IMR-90 (cell line): ENCODE measurements at regions not wholly inside any gene's neighbourhood (a gene's known extent, or its start where the extent isn't known, plus 50 kb on each side); places are given as distances from the start of the nearest gene placed in this dataset.

Source experiments
- ATAC-seq: fragments of 200-7000 bp; cut with Tn5 transposase; 2 replicates; pipeline ENCODE4 v1.9.1; 2020; ENCODE audit warnings: low read depth, mild to moderate bottlenecking, moderate library complexity
- BruUV-seq: library from RNA; stranded (reverse); fragments of 400-500 nt; replicated peaks from 2 replicates; lab custom pipeline; 2021; lab: Mats Ljungman, UMichigan
- CTCF ChIA-PET: fragments of 300-600 bp; formaldehyde crosslinking; extraction: SDS; loops from one replicate; lab custom pipeline; 2021; ENCODE audit warnings: antibody characterized with exemption; lab: Yijun Ruan, JAX
- POLR2A ChIA-PET: fragments of 300-600 bp; sonication (Branson Sonifier 250); formaldehyde crosslinking; loops from one replicate; lab custom pipeline; 2022; ENCODE audit warnings: antibody characterized with exemption; ENCODE audit not compliant: unreplicated experiment; lab: Charles Lee
- DNase-seq: peaks from one replicate; pipeline ENCODE4 v3.0.0; 2013
- H2AFZ ChIP-seq: replicated peaks from 2 replicates; pipeline ENCODE3; 2013; ENCODE audit warnings: low read length, mild to moderate bottlenecking; ENCODE audit not compliant: poor library complexity
- H2AK5ac ChIP-seq: 2 replicates; pipeline ENCODE4 v1.6.1; 2013; ENCODE audit warnings: low read depth, low read length, inconsistent platforms
- H2AK9ac ChIP-seq: replicated peaks from 2 replicates; pipeline ENCODE3; 2013; ENCODE audit warnings: mild to moderate bottlenecking, low read depth, low read length, moderate library complexity; ENCODE audit not compliant: poor library complexity
- H2BK120ac ChIP-seq: 2 replicates; pipeline ENCODE4 v1.6.1; 2013; ENCODE audit warnings: low read depth, low read length, inconsistent platforms
- H2BK15ac ChIP-seq: 3 replicates; pipeline ENCODE4 v1.6.1; 2013; ENCODE audit warnings: low read depth, low read length, inconsistent platforms
- H2BK20ac ChIP-seq: 2 replicates; pipeline ENCODE4 v1.6.1; 2013; ENCODE audit warnings: low read depth, mild to moderate bottlenecking, inconsistent platforms, low read length, moderate library complexity
- H2BK5ac ChIP-seq: 2 replicates; pipeline ENCODE4 v1.6.1; 2013; ENCODE audit warnings: mild to moderate bottlenecking, low read depth, low read length, inconsistent platforms; ENCODE audit not compliant: poor library complexity, severe bottlenecking
- H3K14ac ChIP-seq: replicated peaks from 2 replicates; pipeline ENCODE4 v1.6.1; 2013; ENCODE audit warnings: low read depth, low read length, inconsistent platforms
- H3K18ac ChIP-seq: 2 replicates; pipeline ENCODE4 v1.6.1; 2013; ENCODE audit warnings: low read depth, low read length, control low read depth
- H3K23ac ChIP-seq: 2 replicates; pipeline ENCODE4 v1.6.1; 2013; ENCODE audit warnings: low read depth, low read length, inconsistent platforms
- H3K27ac ChIP-seq: 2 replicates; pipeline ENCODE4 v1.5.1; 2013; ENCODE audit warnings: mild to moderate bottlenecking, control low read depth, low read length; ENCODE audit not compliant: insufficient read depth
- H3K27me3 ChIP-seq: 2 replicates; pipeline ENCODE4 v1.6.1; 2013; ENCODE audit warnings: low read length; ENCODE audit not compliant: control insufficient read depth, insufficient read depth
- H3K36me3 ChIP-seq: 2 replicates; pipeline ENCODE4 v1.6.1; 2013; ENCODE audit warnings: low read length, mixed read lengths; ENCODE audit not compliant: control insufficient read depth, insufficient read depth
- H3K4ac ChIP-seq: 2 replicates; pipeline ENCODE4 v1.6.1; 2013; ENCODE audit warnings: low read depth, low read length, inconsistent platforms
- H3K4me1 ChIP-seq: 2 replicates; pipeline ENCODE4 v1.6.1; 2013; ENCODE audit warnings: low read length, mixed read lengths; ENCODE audit not compliant: control insufficient read depth, insufficient read depth
- H3K4me2 ChIP-seq: 2 replicates; pipeline ENCODE4 v1.6.1; 2013; ENCODE audit warnings: low read depth, mild to moderate bottlenecking, control low read depth, low read length, moderate library complexity
- H3K4me3 ChIP-seq: 2 replicates; pipeline ENCODE4 v1.5.1; 2013; ENCODE audit warnings: low read depth, mild to moderate bottlenecking, control low read depth, low read length, moderate library complexity; ENCODE audit not compliant: insufficient read depth
- H3K56ac ChIP-seq: 2 replicates; pipeline ENCODE4 v1.6.1; 2013; ENCODE audit warnings: low read length, inconsistent platforms; ENCODE audit not compliant: insufficient read depth; ENCODE audit errors: extremely low read depth
- H3K79me1 ChIP-seq, 2 experiments: 2 replicates each; pipeline ENCODE4 v1.6.1; 2013; ENCODE audit warnings: low read length in 2 of 2, inconsistent platforms in 1 of 2, low read depth in 1 of 2
- H3K9ac ChIP-seq: 2 replicates; pipeline ENCODE4 v1.6.1; 2013; ENCODE audit warnings: low read depth, low read length, control low read depth
- H3K9me1 ChIP-seq: 2 replicates; pipeline ENCODE4 v1.6.1; 2013; ENCODE audit warnings: low read length, inconsistent platforms; ENCODE audit not compliant: insufficient read depth
- H3K9me3 ChIP-seq: 2 replicates; pipeline ENCODE4 v1.6.1; 2013; ENCODE audit warnings: low read length; ENCODE audit not compliant: control insufficient read depth, insufficient read depth
- H4K20me1 ChIP-seq: 2 replicates; pipeline ENCODE4 v1.6.1; 2013; ENCODE audit warnings: low read length, inconsistent platforms; ENCODE audit not compliant: insufficient read depth
- H4K5ac ChIP-seq: 2 replicates; pipeline ENCODE4 v1.6.1; 2013; ENCODE audit warnings: mild to moderate bottlenecking, low read depth, low read length, control low read depth
- H4K8ac ChIP-seq, 2 experiments: 2 replicates each; pipeline ENCODE4 v1.6.1; 2013; ENCODE audit warnings: low read depth in 2 of 2, low read length in 2 of 2, control low read depth in 1 of 2, inconsistent platforms in 1 of 2
- H4K91ac ChIP-seq: 2 replicates; pipeline ENCODE4 v1.6.1; 2013; ENCODE audit warnings: low read depth, low read length, inconsistent platforms; ENCODE audit not compliant: insufficient read depth
- BHLHE40 ChIP-seq: fragments of 150-350 bp; IDR thresholded peaks from 2 replicates; pipeline ENCODE4 v1.6.1; 2016; ENCODE audit warnings: mild to moderate bottlenecking, low read depth, low read length
- CHD1 ChIP-seq: IDR thresholded peaks from 2 replicates; pipeline ENCODE4 v1.6.1; 2012; ENCODE audit warnings: low read depth, low read length, improper control_type of control experiment
- ELK1 ChIP-seq: fragments of 150-350 bp; IDR thresholded peaks from 2 replicates; pipeline ENCODE4 v1.6.1; 2016; ENCODE audit warnings: low read depth, mild to moderate bottlenecking, low read length, moderate library complexity, borderline replicate concordance
- MAFK ChIP-seq: IDR thresholded peaks from 2 replicates; pipeline ENCODE4 v1.6.1; 2012; ENCODE audit warnings: low read depth, low read length, improper control_type of control experiment
- WGBS, 2 experiments: methylation state at CpG; one replicate each; pipeline versions ENCODE4 v1.1.5 to v1.1.7; 2013; ENCODE audit warnings: missing lambda C conversion rate in 2 of 2; ENCODE audit not compliant: insufficient read length in 1 of 2; ENCODE audit errors: extremely low coverage in 2 of 2; 5-methylcytosine and 5-hydroxymethylcytosine counted together
- dilution Hi-C: fragments of 300-500 bp; cut with HindIII; formaldehyde crosslinking; loops from one replicate; pipeline ENCODE4 v1.14.3; 2018; ENCODE audit warnings: low sequenced_read_pairs; ENCODE audit not compliant: unreplicated experiment
- in situ Hi-C: fragments of 300-500 bp; cut with MboI; formaldehyde crosslinking; loops from 3 replicates; pipeline ENCODE4 v1.14.3; 2019; ENCODE audit warnings: low sequenced_read_pairs, inconsistent platforms, mixed read lengths
- intact Hi-C: fragments of 100-400 bp; cut with micrococcal nuclease; formaldehyde crosslinking; loops from 2 replicates; pipeline ENCODE4 v1.10.0; 2022

- Histone ChIP-seq H2AFZ (no peak overlapping the region), H3K4me2 (no peak overlapping the region), H3K27ac (no peak overlapping the region), H3K79me1 (no peaks in the 10 kb centered on the region), H4K20me1 (no peaks in the 10 kb centered on the region), H4K8ac (no peak overlapping the region), H3K27me3 (peaks cover 18% of the 10 kb centered on the region), H3K56ac (no peak overlapping the region), H3K36me3 (no peaks in the 10 kb centered on the region), H2BK15ac (no peak overlapping the region), H2BK20ac (no peak overlapping the region), H4K91ac (no peak overlapping the region), H2AK9ac (no peak overlapping the region), H3K23ac (no peak overlapping the region), H2BK120ac (no peak overlapping the region), H3K9me3 (no peaks in the 10 kb centered on the region), H3K9ac (no peak overlapping the region), H3K4ac (no peak overlapping the region), H3K14ac (no peak overlapping the region), H2BK5ac (no peak overlapping the region), H3K18ac (no peak overlapping the region), H3K4me1 (no peaks in the 10 kb centered on the region), H3K4me3 (no peak overlapping the region), H2AK5ac (no peak overlapping the region), H3K9me1 (no peaks in the 10 kb centered on the region), H4K5ac (no peak overlapping the region)
- POLR2A ChIA-PET = no interaction called here
- no TSS peak for BruUV-seq
- TF ChIP-seq MAFK = no peak
- TF ChIP-seq CHD1 = no peak
- no peak for TF ChIP-seq BHLHE40
- TF ChIP-seq ELK1 = no peak
- CTCF ChIA-PET = interaction anchor here (1.4 kb wide), 1 partner anchor 19 kb away, joined by 3 read pairs; no protein-coding TSS in a partner anchor
- dilution Hi-C loops (no loop called here), intact Hi-C loops (no loop called here), in situ Hi-C loops (no loop called here)
- WGBS, 2 experiments = no CpG with 5 or more reads among the region's 3 CpGs
- no peak for DNase-seq
- ATAC-seq = no peak
Measured at GRCh38 chr11:93958991-93959390, 62.2 kb upstream of the HEPHL1 start.
